BE2C (cell line): ENCODE measurements at regions not wholly inside any gene's neighbourhood (a gene's known extent, or its start where the extent isn't known, plus 50 kb on each side); places are given as distances from the start of the nearest gene placed in this dataset.
"Not testable (repeated sequence)": the region's sequence is repeated elsewhere in the genome, so short reads cannot be mapped to it uniquely, and the experiment has no call there.

ENCODE experiments used
- DNase-seq: peaks from one replicate; pipeline ENCODE4 v3.0.0-alpha.2; 2020
- H3K27me3 ChIP-seq: fragments of 250-450 bp; sonication (Bioruptor Pico); 2 replicates; pipeline ENCODE4 v1.5.1; 2020; ENCODE audit warnings: mild to moderate bottlenecking
- H3K36me3 ChIP-seq: fragments of 250-450 bp; sonication (Bioruptor Pico); 2 replicates; pipeline ENCODE4 v1.5.1; 2020; ENCODE audit warnings: mild to moderate bottlenecking
- H3K4me1 ChIP-seq: fragments of 250-450 bp; sonication (Bioruptor Pico); 2 replicates; pipeline ENCODE4 v1.5.1; 2020
- H3K4me3 ChIP-seq: 2 replicates; pipeline ENCODE4 v1.5.1; 2011; ENCODE audit warnings: low read depth, low read length
- H3K9me3 ChIP-seq: fragments of 250-450 bp; sonication (Bioruptor Pico); 2 replicates; pipeline ENCODE4 v1.5.1; 2020
- CTCF ChIP-seq: IDR thresholded peaks from 2 replicates; pipeline ENCODE4 v1.5.1; 2012; ENCODE audit warnings: mild to moderate bottlenecking, low read depth, low read length

GRCh38 chr5:103693517-103693916 lies 130.9 kb upstream of the NUDT12 start:
- Histone ChIP-seq H3K36me3 (no peaks in the 10 kb centered on the region), H3K9me3 (no peaks in the 10 kb centered on the region), H3K27me3 (no peaks in the 10 kb centered on the region), H3K4me3 (no peak overlapping the region), H3K4me1 (no peaks in the 10 kb centered on the region)
- no peak for DNase-seq
- TF ChIP-seq CTCF, result no peak

- Histone ChIP-seq H3K27me3 (no peaks in the 10 kb centered on the region), H3K4me3 (no peak overlapping the region), H3K36me3 (no peaks in the 10 kb centered on the region), H3K9me3 (no peaks in the 10 kb centered on the region), H3K4me1 (no peaks in the 10 kb centered on the region)
- DNase-seq, result no peak
- no peak for TF ChIP-seq CTCF
Observed at GRCh38 chr5:103690676-103691075, 128.1 kb upstream of the NUDT12 start.

- H3K27me3 ChIP-seq, result no peaks in the 10 kb centered on the region
- no peak for TF ChIP-seq CTCF
- peaks cover 10% of the 10 kb centered on the region; the same call in 1 of the 2 replicates for H3K4me1 ChIP-seq
- H3K4me3 ChIP-seq, result no peak overlapping the region
- H3K36me3 ChIP-seq, result no peaks in the 10 kb centered on the region
- no peaks in the 10 kb centered on the region for H3K9me3 ChIP-seq
- DNase-seq, result no peak
Observed at GRCh38 chr5:103679873-103680272, 117.3 kb upstream of the NUDT12 start.

- H3K9me3 ChIP-seq, H3K4me1 ChIP-seq, H3K36me3 ChIP-seq, H3K4me3 ChIP-seq, DNase-seq, H3K27me3 ChIP-seq: not testable (repeated sequence)
Observed at GRCh38 chr5:103676198-103676597, 113.6 kb upstream of the NUDT12 start.

GRCh38 chr5:103674739-103675138 lies 112.2 kb upstream of the NUDT12 start:
- DNase-seq, result no peak
- no peak for TF ChIP-seq CTCF

GRCh38 chr5:103674251-103674650 lies 111.7 kb upstream of the NUDT12 start:
- no peak for DNase-seq
- H3K4me3 ChIP-seq, result no peak overlapping the region
- H3K4me1 ChIP-seq, result no peaks in the 10 kb centered on the region
- TF ChIP-seq CTCF, result no peak
- no peaks in the 10 kb centered on the region for H3K9me3 ChIP-seq
- H3K27me3 ChIP-seq, result no peaks in the 10 kb centered on the region
- H3K36me3 ChIP-seq, result no peaks in the 10 kb centered on the region

More at GRCh38 chr5:103674739-103675138, 112.2 kb upstream of the NUDT12 start:
- Histone ChIP-seq H3K4me3 (no peak overlapping the region), H3K27me3 (no peaks in the 10 kb centered on the region), H3K4me1 (peaks cover 3% of the 10 kb centered on the region; the same call in 1 of the 2 replicates), H3K36me3 (no peaks in the 10 kb centered on the region), H3K9me3 (no peaks in the 10 kb centered on the region)

GRCh38 chr5:103669615-103670014 lies 107.0 kb upstream of the NUDT12 start:
- H3K27me3 ChIP-seq, result no peaks in the 10 kb centered on the region
- H3K36me3 ChIP-seq, result no peaks in the 10 kb centered on the region
- H3K4me1 ChIP-seq, result no peaks in the 10 kb centered on the region
- DNase-seq, result no peak
- H3K9me3 ChIP-seq, result no peaks in the 10 kb centered on the region
- H3K4me3 ChIP-seq, result no peak overlapping the region
- TF ChIP-seq CTCF, result no peak
